Sigmoid colon (tissue), 6 donors: ENCODE measurements at regions not wholly inside any gene's neighbourhood (a gene's known extent, or its start where the extent isn't known, plus 50 kb on each side); places are given as distances from the start of the nearest gene placed in this dataset.
"Not testable (repeated sequence)": the region's sequence is repeated elsewhere in the genome, so short reads cannot be mapped to it uniquely, and the experiment has no call there.

Experiments
- DNase-seq: peaks from one replicate; pipeline ENCODE4 v3.0.0-alpha.2; 2019
- H3K27ac ChIP-seq, 4 donors: fragments of 200-600 bp; sonication (generic); one replicate each; pipeline ENCODE4 v1.5.1; 2016 to 2019; ENCODE audit warnings: mild to moderate bottlenecking in 1 of 4
- H3K27me3 ChIP-seq, 3 donors: fragments of 200-600 bp; sonication (generic); one replicate each; pipeline ENCODE4 v1.5.1; 2019; ENCODE audit warnings: mild to moderate bottlenecking in 1 of 3
- H3K36me3 ChIP-seq, 4 donors: fragments of 200-600 bp; sonication (generic); one replicate each; pipeline ENCODE4 v1.5.1; 2016 to 2019
- H3K4me1 ChIP-seq, 4 donors: fragments of 200-600 bp; sonication (generic); one replicate each; pipeline ENCODE4 v1.5.1; 2017 to 2019
- H3K4me3 ChIP-seq, 4 donors: fragments of 200-600 bp; sonication (generic); one replicate each; pipeline ENCODE4 v1.5.1; 2017 to 2019; ENCODE audit warnings: mild to moderate bottlenecking in 2 of 4, moderate library complexity in 1 of 4
- H3K9me3 ChIP-seq, 4 donors: fragments of 200-600 bp in 3 of 4; sonication (generic) in 3 of 4; one replicate each; pipeline versions ENCODE4 v1.5.1 to v1.6.1; 2013 to 2019
- CTCF ChIP-seq, 4 experiments: fragments of 450-650 bp in 3 of 4; fragments of 200-600 bp in 1 of 4; IDR thresholded peaks; one replicate each; pipeline ENCODE4 v1.5.1; 2016 to 2019; ENCODE audit warnings: antibody characterized with exemption in 4 of 4, mild to moderate bottlenecking in 3 of 4, moderate library complexity in 2 of 4
- EP300 ChIP-seq, 4 donors: sonication (generic); formaldehyde crosslinking; IDR thresholded peaks; one replicate each; pipeline ENCODE4 v1.6.1; 2017; ENCODE audit warnings: antibody characterized with exemption in 4 of 4
- POLR2A ChIP-seq, 2 donors: fragments of 450-650 bp; IDR thresholded peaks; one replicate each; pipeline ENCODE4 v1.6.1; 2016; ENCODE audit warnings: antibody characterized with exemption in 2 of 2, mild to moderate bottlenecking in 2 of 2, moderate library complexity in 2 of 2
- POLR2AphosphoS5 ChIP-seq, 4 donors: sonication (generic); formaldehyde crosslinking; IDR thresholded peaks; one replicate each; pipeline ENCODE4 v1.6.1; 2017; ENCODE audit warnings: antibody characterized with exemption in 4 of 4
- WGBS, 2 donors: extraction: QIAGEN DNeasy Blood & Tissue Kit; methylation state at CpG; one replicate each; pipeline ENCODE4 v1.1.7; 2013; 5-methylcytosine and 5-hydroxymethylcytosine counted together
- intact Hi-C: fragments of 100-400 bp; cut with DNase I; formaldehyde crosslinking; loops from one replicate; pipeline ENCODE4 v1.15.1; 2023
- donor health status: healthy with polysubstance abuse.
- donor health status: healthy.

- TF ChIP-seq POLR2AphosphoS5 (IDR thresholded peaks at IDR 0.05) = no peak
- no peak for TF ChIP-seq CTCF (IDR thresholded peaks at IDR 0.05)
- TF ChIP-seq EP300 (IDR thresholded peaks at IDR 0.05) = no peak
- no peak for TF ChIP-seq POLR2A (IDR thresholded peaks at IDR 0.05)
Observed at GRCh38 chr2:83994633-83995179, 464.4 kb downstream of the SUCLG1 start.

GRCh38 chr2:83993873-83994632, 465.0 kb downstream of the SUCLG1 start:
- Histone ChIP-seq H3K27me3 (no peaks in the 10 kb centered on the region), H3K36me3 (no peaks in the 10 kb centered on the region), H3K4me1 (no peaks in the 10 kb centered on the region), H3K9me3 (no peaks in the 10 kb centered on the region), H3K27ac (no peak overlapping the region), H3K4me3 (no peak overlapping the region)
- TF ChIP-seq POLR2A (IDR thresholded peaks at IDR 0.05) (no peak), POLR2AphosphoS5 (IDR thresholded peaks at IDR 0.05) (no peak), CTCF (IDR thresholded peaks at IDR 0.05) (no peak)
- intact Hi-C loops = no loop called here
- WGBS, 2 donors = 56 to 90% methylated on average over 1 of the region's 1 CpG
- no peak for DNase-seq

More at GRCh38 chr2:83994633-83995179, 464.4 kb downstream of the SUCLG1 start:
- no peak overlapping the region for H3K27ac ChIP-seq
- no peaks in the 10 kb centered on the region for H3K36me3 ChIP-seq
- no peaks in the 10 kb centered on the region for H3K9me3 ChIP-seq
- no peak for DNase-seq
- intact Hi-C loops = no loop called here
- H3K27me3 ChIP-seq = no peaks in the 10 kb centered on the region
- H3K4me3 ChIP-seq = no peak overlapping the region
- WGBS, 2 donors = 74 to 76% methylated on average over 2 of the region's 2 CpGs
- H3K4me1 ChIP-seq = no peaks in the 10 kb centered on the region

- Histone ChIP-seq H3K27me3 (no peaks in the 10 kb centered on the region), H3K9me3 (no peaks in the 10 kb centered on the region), H3K4me1 (no peaks in the 10 kb centered on the region), H3K27ac (no peak overlapping the region), H3K4me3 (no peak overlapping the region), H3K36me3 (no peaks in the 10 kb centered on the region)
- no peak for DNase-seq
- TF ChIP-seq EP300 (IDR thresholded peaks at IDR 0.05) = no peak
- no peak for TF ChIP-seq POLR2A (IDR thresholded peaks at IDR 0.05)
- no peak for TF ChIP-seq CTCF (IDR thresholded peaks at IDR 0.05)
- no peak for TF ChIP-seq POLR2AphosphoS5 (IDR thresholded peaks at IDR 0.05)
- intact Hi-C loops = no loop called here
- WGBS, 2 donors = 74 to 85% methylated on average over 3 of the region's 3 CpGs
Observed at GRCh38 chr2:83991992-83992391, 467.1 kb downstream of the SUCLG1 start.

- 32 to 43% methylated on average over 1 of the region's 1 CpG for WGBS, 2 donors
- Histone ChIP-seq H3K9me3 (no peaks in the 10 kb centered on the region), H3K27me3 (no peaks in the 10 kb centered on the region), H3K27ac (no peak overlapping the region), H3K4me3 (no peak overlapping the region), H3K36me3 (no peaks in the 10 kb centered on the region), H3K4me1 (no peaks in the 10 kb centered on the region)
- TF ChIP-seq EP300 (IDR thresholded peaks at IDR 0.05) (no peak), POLR2A (IDR thresholded peaks at IDR 0.05) (no peak), POLR2AphosphoS5 (IDR thresholded peaks at IDR 0.05) (no peak), CTCF (IDR thresholded peaks at IDR 0.05) (no peak)
- intact Hi-C loops = no loop called here
- DNase-seq = no peak
Observed at GRCh38 chr2:83990636-83991035, 468.4 kb downstream of the SUCLG1 start.

GRCh38 chr2:83976628-83977027, 482.5 kb downstream of the SUCLG1 start:
- H3K9me3 ChIP-seq, H3K27ac ChIP-seq, H3K36me3 ChIP-seq, H3K4me1 ChIP-seq, DNase-seq, intact Hi-C loops, H3K4me3 ChIP-seq, H3K27me3 ChIP-seq: not testable (repeated sequence)
- WGBS, 2 donors = 79 to 84% methylated on average over 6 of the region's 6 CpGs
